Heart left ventricle (tissue), 13 donors: ENCODE measurements at regions not wholly inside any gene's neighbourhood (a gene's known extent, or its start where the extent isn't known, plus 50 kb on each side); places are given as distances from the start of the nearest gene placed in this dataset.

Experiments
- POLR2A ChIP-seq, 2 donors: fragments of 450-650 bp; IDR thresholded peaks; one replicate each; pipeline ENCODE4 v1.6.1; 2017; ENCODE audit warnings: antibody characterized with exemption in 2 of 2, mild to moderate bottlenecking in 2 of 2, moderate library complexity in 2 of 2
- TF ChIP-seq, protein P1 (sequence below), 12 donors: fragments of 200-600 bp; sonication (generic) in 4 of 12; IDR thresholded peaks; one replicate each; pipeline versions ENCODE4 v1.5.0 to v1.8.0; 2018 to 2022; ENCODE audit warnings: antibody characterized with exemption in 12 of 12, mild to moderate bottlenecking in 5 of 12
- donor health status: ischemic (EF 13 %, LVEDD 7.1; RV severe dilation, severe dysfunction).
- donor health status: DM: no; HTN: yes; CAD: no.
- donor health status: DM: no; HTN: no; CAD: no.
- donor health status: ischemic (EF 25% LVEDD 6.9; RV normal size, moderate dysfunction).
- donor health status: ischemic (EF 25% LVEDD 5.7; RV mildly dilated, moderate dysfunction).
- donor health status: ischemic (EF 35%, LVEDD 5.7; RV mildly dilated, moderate dysfunction).
- donor health status: nonischemic (EF 11% LVEDD 7.7; RV severe dilation, severe dysfunction).
- donor health status: DM: yes; HTN: yes; CAD: no.
- donor health status: PGD.
- donor health status: ischemic (EF 29% LVEDD 5.4; RV normal size, mild dysfunction).
- donor health status: nonischemic (EF 23%, LVEDD 6.1; RV moderate dilation, normal function).

DNA sequence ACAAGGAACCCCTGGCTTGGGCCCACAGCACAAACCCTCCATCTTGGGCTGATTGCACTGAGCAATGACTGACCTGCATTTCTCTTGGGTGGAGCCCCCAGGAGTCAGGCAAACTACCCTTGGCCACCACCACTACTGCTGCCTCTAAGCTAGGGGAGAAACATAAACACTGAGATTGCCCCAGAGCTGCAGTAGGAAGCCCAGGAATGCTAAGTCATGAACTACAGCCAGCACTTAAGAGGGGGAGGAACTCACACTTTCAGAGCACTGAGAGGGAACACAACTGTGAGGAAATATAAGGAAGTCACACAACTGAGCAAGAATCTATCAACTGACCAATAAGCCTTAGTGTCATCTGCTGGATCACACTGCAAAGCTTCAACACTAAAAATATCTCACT is 111.6 kb upstream of the PPP3CA start:
- TF ChIP-seq, protein P1, sequence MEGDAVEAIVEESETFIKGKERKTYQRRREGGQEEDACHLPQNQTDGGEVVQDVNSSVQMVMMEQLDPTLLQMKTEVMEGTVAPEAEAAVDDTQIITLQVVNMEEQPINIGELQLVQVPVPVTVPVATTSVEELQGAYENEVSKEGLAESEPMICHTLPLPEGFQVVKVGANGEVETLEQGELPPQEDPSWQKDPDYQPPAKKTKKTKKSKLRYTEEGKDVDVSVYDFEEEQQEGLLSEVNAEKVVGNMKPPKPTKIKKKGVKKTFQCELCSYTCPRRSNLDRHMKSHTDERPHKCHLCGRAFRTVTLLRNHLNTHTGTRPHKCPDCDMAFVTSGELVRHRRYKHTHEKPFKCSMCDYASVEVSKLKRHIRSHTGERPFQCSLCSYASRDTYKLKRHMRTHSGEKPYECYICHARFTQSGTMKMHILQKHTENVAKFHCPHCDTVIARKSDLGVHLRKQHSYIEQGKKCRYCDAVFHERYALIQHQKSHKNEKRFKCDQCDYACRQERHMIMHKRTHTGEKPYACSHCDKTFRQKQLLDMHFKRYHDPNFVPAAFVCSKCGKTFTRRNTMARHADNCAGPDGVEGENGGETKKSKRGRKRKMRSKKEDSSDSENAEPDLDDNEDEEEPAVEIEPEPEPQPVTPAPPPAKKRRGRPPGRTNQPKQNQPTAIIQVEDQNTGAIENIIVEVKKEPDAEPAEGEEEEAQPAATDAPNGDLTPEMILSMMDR (IDR thresholded peaks at IDR 0.05) = no peak
- no peak for TF ChIP-seq POLR2A (IDR thresholded peaks at IDR 0.05)
